ENCODE measurements at regions not wholly inside any gene's neighbourhood (a gene's known extent, or its start where the extent isn't known, plus 50 kb on each side); places are given as distances from the start of the nearest gene placed in this dataset.

DNA sequence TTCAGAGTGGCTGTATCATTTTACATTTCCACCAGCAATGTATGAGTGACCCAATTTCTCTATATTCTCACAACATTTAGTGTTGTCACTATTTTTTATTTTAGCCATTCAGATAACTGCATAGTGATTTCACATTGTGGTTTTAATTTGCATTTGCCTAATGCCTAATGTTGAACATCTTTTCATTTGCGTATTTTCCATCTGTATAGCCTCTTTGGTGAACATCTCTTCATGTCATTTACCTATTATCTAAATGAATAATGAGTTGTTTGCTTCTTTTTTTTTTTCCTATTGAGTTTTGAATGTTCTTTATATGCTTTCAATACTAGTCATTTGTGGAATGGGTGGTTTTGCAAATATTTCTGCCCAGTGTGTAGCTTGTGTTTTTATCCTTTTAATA, 120.9 kb upstream of the CPHXL start:
- H4K20me1 ChIP-seq (ENCODE audit: control insufficient read depth, insufficient read depth, low read depth, low read length) = no peaks in the 10 kb centered on the region
- H3F3A ChIP-seq (ENCODE audit: control insufficient read depth, insufficient read depth) = no peaks in the 10 kb centered on the region
- no peaks in the 10 kb centered on the region for H3K9me2 ChIP-seq (replicated peaks; ENCODE audit: control insufficient read depth, low read length)
- no peaks in the 10 kb centered on the region for H3K79me2 ChIP-seq (ENCODE audit: control insufficient read depth, low read length)
- H3K4me3 ChIP-seq (ENCODE audit: low read length) = no peak overlapping the region
- no peaks in the 10 kb centered on the region for H3K4me1 ChIP-seq (ENCODE audit: control insufficient read depth, low read length)
- 0 out of 2 replicates have a peak, but pooled peaks cover 5% of the 10 kb centered on the region for H3K27me3 ChIP-seq (ENCODE audit: control insufficient read depth, low read length)
- H3K27ac ChIP-seq (ENCODE audit: low read depth, low read length) = no peak overlapping the region
- H3K9me3 ChIP-seq (ENCODE audit: control insufficient read depth, insufficient read depth, low read length) = no peaks in the 10 kb centered on the region
- H3K4me2 ChIP-seq (ENCODE audit: low read length) = no peak overlapping the region
- no peaks in the 10 kb centered on the region for H3K36me3 ChIP-seq (ENCODE audit: control insufficient read depth, low read length)
- TF ChIP-seq, protein P1, sequence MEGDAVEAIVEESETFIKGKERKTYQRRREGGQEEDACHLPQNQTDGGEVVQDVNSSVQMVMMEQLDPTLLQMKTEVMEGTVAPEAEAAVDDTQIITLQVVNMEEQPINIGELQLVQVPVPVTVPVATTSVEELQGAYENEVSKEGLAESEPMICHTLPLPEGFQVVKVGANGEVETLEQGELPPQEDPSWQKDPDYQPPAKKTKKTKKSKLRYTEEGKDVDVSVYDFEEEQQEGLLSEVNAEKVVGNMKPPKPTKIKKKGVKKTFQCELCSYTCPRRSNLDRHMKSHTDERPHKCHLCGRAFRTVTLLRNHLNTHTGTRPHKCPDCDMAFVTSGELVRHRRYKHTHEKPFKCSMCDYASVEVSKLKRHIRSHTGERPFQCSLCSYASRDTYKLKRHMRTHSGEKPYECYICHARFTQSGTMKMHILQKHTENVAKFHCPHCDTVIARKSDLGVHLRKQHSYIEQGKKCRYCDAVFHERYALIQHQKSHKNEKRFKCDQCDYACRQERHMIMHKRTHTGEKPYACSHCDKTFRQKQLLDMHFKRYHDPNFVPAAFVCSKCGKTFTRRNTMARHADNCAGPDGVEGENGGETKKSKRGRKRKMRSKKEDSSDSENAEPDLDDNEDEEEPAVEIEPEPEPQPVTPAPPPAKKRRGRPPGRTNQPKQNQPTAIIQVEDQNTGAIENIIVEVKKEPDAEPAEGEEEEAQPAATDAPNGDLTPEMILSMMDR (IDR thresholded peaks at IDR 0.05; ENCODE audit: low read depth, low read length, poor library complexity, severe bottlenecking) = no peak
- TF ChIP-seq EZH2phosphoT487 (IDR thresholded peaks at IDR 0.05; ENCODE audit: borderline replicate concordance, low read length) = no peak

DNA sequence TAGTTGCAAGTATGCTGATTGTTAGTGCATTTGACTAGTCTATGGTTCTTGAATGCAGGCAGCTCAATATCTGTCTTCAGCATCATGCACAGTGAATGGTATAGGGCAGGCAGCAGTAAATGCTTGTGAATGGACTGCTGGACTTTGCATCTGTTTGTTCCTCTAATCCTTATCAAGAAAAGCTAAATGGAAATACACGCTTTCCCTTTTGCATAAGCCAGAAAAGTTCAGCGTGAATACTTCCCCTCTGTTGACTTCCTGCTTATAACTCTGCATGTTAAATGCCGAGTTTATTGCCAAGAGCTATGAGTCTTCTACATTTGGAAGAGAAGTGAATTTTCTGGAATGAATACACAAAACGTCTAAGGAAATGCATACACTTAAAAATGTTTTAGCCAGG, 127.9 kb upstream of the CPHXL start:
- Histone ChIP-seq H3K9me3 (ENCODE audit: control insufficient read depth, insufficient read depth, low read length) (no peaks in the 10 kb centered on the region), H3K4me3 (ENCODE audit: low read length) (no peak overlapping the region), H3K36me3 (ENCODE audit: control insufficient read depth, low read length) (no peaks in the 10 kb centered on the region), H3K9me2 (replicated peaks; ENCODE audit: control insufficient read depth, low read length) (no peaks in the 10 kb centered on the region), H4K20me1 (ENCODE audit: control insufficient read depth, insufficient read depth, low read depth, low read length) (no peaks in the 10 kb centered on the region), H3F3A (ENCODE audit: control insufficient read depth, insufficient read depth) (no peaks in the 10 kb centered on the region), H3K27me3 (ENCODE audit: control insufficient read depth, low read length) (no peaks in the 10 kb centered on the region), H3K27ac (ENCODE audit: low read depth, low read length) (no peak overlapping the region), H3K4me1 (ENCODE audit: control insufficient read depth, low read length) (no peaks in the 10 kb centered on the region), H3K79me2 (ENCODE audit: control insufficient read depth, low read length) (no peaks in the 10 kb centered on the region), H3K4me2 (ENCODE audit: low read length) (no peak overlapping the region)
- TF ChIP-seq EZH2phosphoT487 (IDR thresholded peaks at IDR 0.05; ENCODE audit: borderline replicate concordance, low read length) = no peak
- TF ChIP-seq, protein P1 (IDR thresholded peaks at IDR 0.05; ENCODE audit: low read depth, low read length, poor library complexity, severe bottlenecking) = no peak

GRCh38 chr16:75860326-75861053, 134.2 kb upstream of the CPHXL start:
- Histone ChIP-seq H4K20me1 (ENCODE audit: control insufficient read depth, insufficient read depth, low read depth, low read length) (no peaks in the 10 kb centered on the region), H3K4me1 (ENCODE audit: control insufficient read depth, low read length) (no peaks in the 10 kb centered on the region), H3K79me2 (ENCODE audit: control insufficient read depth, low read length) (no peaks in the 10 kb centered on the region), H3K9me2 (replicated peaks; ENCODE audit: control insufficient read depth, low read length) (no peaks in the 10 kb centered on the region), H3K4me2 (ENCODE audit: low read length) (no peak overlapping the region), H3K27ac (ENCODE audit: low read depth, low read length) (no peak overlapping the region), H3F3A (ENCODE audit: control insufficient read depth, insufficient read depth) (no peaks in the 10 kb centered on the region), H3K9me3 (ENCODE audit: control insufficient read depth, insufficient read depth, low read length) (no peaks in the 10 kb centered on the region), H3K4me3 (ENCODE audit: low read length) (no peak overlapping the region), H3K36me3 (ENCODE audit: control insufficient read depth, low read length) (no peaks in the 10 kb centered on the region), H3K27me3 (ENCODE audit: control insufficient read depth, low read length) (no peaks in the 10 kb centered on the region)
- TF ChIP-seq, protein P1 (IDR thresholded peaks at IDR 0.05; ENCODE audit: low read depth, low read length, poor library complexity, severe bottlenecking) = no peak
- no peak for TF ChIP-seq EZH2phosphoT487 (IDR thresholded peaks at IDR 0.05; ENCODE audit: borderline replicate concordance, low read length)
